ENCODE measurements at regions not wholly inside any gene's neighbourhood (a gene's known extent, or its start where the extent isn't known, plus 50 kb on each side); places are given as distances from the start of the nearest gene placed in this dataset.

GRCh38 chr14:26056036-26056616 lies 541.7 kb downstream of the NOVA1 start (continued):
- TF ChIP-seq SP1 (IDR thresholded peaks at IDR 0.05; ENCODE audit: low read depth) (no peak), ZBTB33 (IDR thresholded peaks at IDR 0.05; ENCODE audit: extremely low read depth, insufficient replicate concordance, low read length) (no peak), POLR2AphosphoS5 (IDR thresholded peaks at IDR 0.05; ENCODE audit: low read depth, low read length) (no peak), ELF1 (IDR thresholded peaks at IDR 0.05; ENCODE audit: borderline replicate concordance, low read depth) (no peak), CEBPB (IDR thresholded peaks at IDR 0.05; ENCODE audit: low read depth) (no peak), RAD21 (IDR thresholded peaks at IDR 0.05; ENCODE audit: low read depth) (no peak), FOSL1 (IDR thresholded peaks at IDR 0.05; ENCODE audit: low read depth) (no peak)

DNA sequence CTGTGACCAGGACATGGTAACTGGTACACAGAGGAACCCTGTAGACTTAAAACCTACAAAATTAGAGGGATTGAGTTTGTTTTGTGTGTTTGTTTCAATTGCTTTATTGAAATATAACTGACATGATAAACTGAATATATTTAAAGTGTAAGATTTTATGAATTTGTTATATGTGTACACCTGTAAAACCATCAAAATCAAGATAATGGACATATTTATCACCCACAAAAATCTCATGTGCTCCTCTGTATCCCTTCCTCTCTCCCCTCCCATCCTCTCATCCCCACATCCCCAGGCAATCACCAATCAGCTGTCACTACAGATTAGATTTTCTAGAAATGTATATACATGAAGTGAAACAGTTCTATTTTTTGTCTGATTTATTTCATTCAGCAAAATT lies 565.5 kb downstream of the NOVA1 start:
- Histone ChIP-seq H3K79me2 (ENCODE audit: insufficient read depth, low read length) (no peaks in the 10 kb centered on the region), H3K4me2 (ENCODE audit: low read length) (no peak overlapping the region), H4K20me1 (ENCODE audit: insufficient read depth) (no peaks in the 10 kb centered on the region), H3K4me1 (ENCODE audit: control insufficient read depth in 1 of 2, insufficient read depth in 2 of 2, low read length in 2 of 2) (no peaks in the 10 kb centered on the region), H3K4me3 (replicated peaks in 1 of 2; ENCODE audit: low read depth in 1 of 2, low read length in 2 of 2) (no peak overlapping the region), H3K9ac (ENCODE audit: low read length) (no peak overlapping the region), H3K27me3 (ENCODE audit: insufficient read depth, low read length) (no peaks in the 10 kb centered on the region), H3K36me3 (ENCODE audit: control insufficient read depth in 1 of 2, insufficient read depth in 2 of 2, low read length in 2 of 2) (no peaks in the 10 kb centered on the region), H3K9me3 (ENCODE audit: control insufficient read depth in 1 of 2, insufficient read depth in 1 of 2, low read depth in 1 of 2, low read length in 2 of 2) (peaks cover 16 to 29% of the 10 kb centered on the region in 2 experiments; a peak in 2 of 4 replicates), H3K9me2 (ENCODE audit: insufficient read depth) (no peaks in the 10 kb centered on the region), H3K27ac (ENCODE audit: low read depth, low read length) (no peak overlapping the region), H2AFZ (ENCODE audit: low read depth, low read length, poor library complexity, severe bottlenecking) (no peak overlapping the region)
- intact Hi-C loops (cut with micrococcal nuclease), result no loop called here
- ChIA-PET CTCF (no interaction called here), POLR2A (no interaction called here), RAD21 (ENCODE audit: low non-redundant PET in 1 of 2, low total read pairs in 2 of 2, uncharacterized antibody in 2 of 2, unreplicated experiment in 2 of 2) (no interaction called here)
- no TSS peak for BruUV-seq (replicated peaks)
- no peak for DNase-seq (ENCODE audit: low read depth, low spot score)
- TF ChIP-seq SRF (IDR thresholded peaks at IDR 0.05; ENCODE audit: low read depth), result no peak
- ATAC-seq, result no peak

Data from HCT116 (cell line).